ENCODE measurements at regions not wholly inside any gene's neighbourhood (a gene's known extent, or its start where the extent isn't known, plus 50 kb on each side); places are given as distances from the start of the nearest gene placed in this dataset.
"Not testable (repeated sequence)": the region's sequence is repeated elsewhere in the genome, so short reads cannot be mapped to it uniquely, and the experiment has no call there.

GRCh38 chr2:146429366-146429765 lies 1415.5 kb upstream of the ACVR2A start:
- DNase-seq, result no peak

GRCh38 chr2:146417942-146418341 lies 1426.9 kb upstream of the ACVR2A start:
- no peak for DNase-seq

GRCh38 chr2:146415291-146415690 lies 1429.5 kb upstream of the ACVR2A start:
- DNase-seq, result no peak

DNA sequence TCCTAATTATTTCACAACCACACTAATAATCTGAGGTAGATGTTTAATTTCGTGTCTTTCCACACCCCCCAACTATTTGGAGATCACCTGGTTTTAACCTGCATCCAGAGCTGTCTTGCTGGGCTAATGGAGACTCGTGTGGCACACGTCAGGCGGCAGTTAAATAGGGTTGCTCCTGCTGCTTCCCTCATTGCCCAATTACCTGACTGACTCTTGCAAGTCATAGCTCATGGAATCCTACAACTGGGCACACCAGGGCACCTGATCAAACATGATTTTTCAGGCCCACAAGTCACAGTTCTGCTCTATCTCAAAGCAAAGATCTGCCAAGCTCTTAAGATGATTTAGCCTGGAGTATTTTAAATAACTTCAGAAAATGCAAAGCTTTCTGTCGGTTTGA lies 1430.4 kb upstream of the ACVR2A start:
- DNase-seq, result no peak

DNA sequence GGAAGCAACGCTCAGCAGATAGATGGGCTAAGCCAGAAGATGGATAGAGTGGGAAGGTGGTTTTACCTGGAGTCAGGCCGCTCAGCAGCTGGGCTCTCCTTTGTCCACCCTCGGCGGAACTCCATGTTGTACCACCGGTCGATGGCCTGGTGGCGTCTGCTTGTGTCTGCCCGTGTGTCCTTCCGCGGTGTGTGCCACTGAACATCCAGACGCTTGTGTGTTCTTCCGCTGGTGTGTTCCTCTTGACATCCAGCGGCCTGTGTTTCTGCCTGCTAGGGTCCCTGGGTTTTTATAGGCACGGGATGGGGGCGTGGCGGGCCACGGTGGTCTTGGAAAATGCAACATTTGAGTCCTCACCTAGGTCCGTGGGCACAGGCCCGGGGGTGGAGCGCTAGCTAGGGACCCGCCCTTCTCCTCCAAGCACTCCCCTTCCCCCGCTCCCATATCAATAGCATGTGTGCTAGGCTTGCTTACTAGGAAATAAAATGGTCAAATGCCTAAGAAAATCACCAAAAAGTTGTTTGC lies 1431.7 kb upstream of the ACVR2A start:
- no peak for DNase-seq

DNA sequence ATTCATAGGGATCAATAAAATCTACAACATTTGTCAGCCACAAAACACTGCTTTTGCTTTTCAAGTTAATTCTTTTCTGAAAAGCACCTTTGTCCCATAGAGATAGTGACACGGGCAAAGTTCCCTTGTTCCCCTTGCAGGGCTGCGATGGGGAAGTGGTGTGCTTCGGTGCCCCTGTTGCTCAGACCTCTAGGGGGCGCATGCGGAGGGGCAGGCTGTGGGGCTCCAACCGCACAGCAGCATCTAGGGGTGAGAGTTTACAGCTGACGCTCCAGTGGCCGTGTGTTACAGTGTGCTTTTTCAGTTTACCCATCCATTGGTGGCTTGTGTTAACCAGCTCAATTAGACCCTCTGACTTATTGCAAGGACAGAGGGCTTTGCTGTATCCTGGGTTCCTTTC lies 1432.2 kb upstream of the ACVR2A start:
- no peak for DNase-seq

DNA sequence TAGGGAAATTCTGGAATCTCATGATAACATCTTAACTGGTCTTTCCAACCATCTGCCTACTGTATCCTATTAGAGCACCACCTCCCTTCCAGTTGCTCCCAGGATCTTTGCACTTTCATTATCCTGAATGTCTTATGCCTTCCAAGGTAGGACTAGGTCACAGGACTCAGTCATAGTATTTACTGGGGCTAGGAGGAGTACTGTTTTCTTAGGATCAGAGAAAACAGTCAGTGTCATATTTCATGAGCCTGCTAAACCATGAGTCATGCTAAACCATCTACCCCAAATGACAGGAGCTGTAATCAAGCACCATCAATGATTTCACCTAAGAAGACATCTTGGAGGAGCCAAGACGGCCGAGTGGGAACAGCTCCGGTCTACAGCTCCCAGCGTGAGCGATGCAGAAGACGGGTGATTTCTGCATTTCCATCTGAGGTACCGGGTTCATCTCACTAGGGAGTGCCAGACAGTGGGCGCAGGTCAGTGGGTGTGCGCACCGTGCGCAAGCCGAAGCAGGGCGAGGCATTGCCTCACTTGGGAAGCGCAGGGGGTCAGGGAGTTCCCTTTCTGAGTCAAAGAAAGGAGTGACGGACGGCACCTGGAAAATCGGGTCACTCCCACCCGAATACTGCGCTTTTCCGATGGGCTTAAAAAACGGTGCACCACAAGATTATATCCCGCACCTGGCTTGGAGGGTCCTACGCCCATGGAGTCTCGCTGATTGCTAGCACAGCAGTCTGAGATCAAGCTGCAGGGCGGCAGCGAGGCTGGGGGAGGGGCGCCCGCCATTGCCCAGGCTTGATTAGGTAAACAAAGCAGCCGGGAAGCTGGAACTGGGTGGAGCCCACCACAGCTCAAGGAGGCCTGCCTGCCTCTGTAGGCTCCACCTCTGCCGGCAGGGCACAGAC lies 1439.2 kb upstream of the ACVR2A start:
- DNase-seq, result not testable (repeated sequence)

- DNase-seq, result not testable (repeated sequence)
These were observed 1441.2 kb upstream of the ACVR2A start for GRCh38 chr2:146403546-146404160.

DNA sequence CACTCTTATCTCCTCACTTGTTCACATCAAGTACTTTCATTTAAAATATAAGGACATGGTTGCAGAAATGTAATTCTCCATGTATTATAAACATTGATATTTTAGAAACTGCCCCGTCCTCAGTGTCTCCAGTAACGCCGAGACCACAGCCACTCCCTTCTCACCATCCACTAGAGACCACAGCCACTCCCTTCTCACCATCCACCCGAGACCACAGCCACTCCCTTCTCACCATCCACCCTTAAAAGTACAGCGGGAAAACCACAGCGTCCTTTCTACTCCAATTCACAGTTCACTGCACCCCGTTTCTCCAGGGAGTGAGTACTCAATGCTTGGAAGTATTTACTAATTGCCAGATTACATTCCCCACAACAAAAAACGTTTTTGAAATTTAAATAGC lies 1452.2 kb upstream of the ACVR2A start:
- no peak for DNase-seq

DNA sequence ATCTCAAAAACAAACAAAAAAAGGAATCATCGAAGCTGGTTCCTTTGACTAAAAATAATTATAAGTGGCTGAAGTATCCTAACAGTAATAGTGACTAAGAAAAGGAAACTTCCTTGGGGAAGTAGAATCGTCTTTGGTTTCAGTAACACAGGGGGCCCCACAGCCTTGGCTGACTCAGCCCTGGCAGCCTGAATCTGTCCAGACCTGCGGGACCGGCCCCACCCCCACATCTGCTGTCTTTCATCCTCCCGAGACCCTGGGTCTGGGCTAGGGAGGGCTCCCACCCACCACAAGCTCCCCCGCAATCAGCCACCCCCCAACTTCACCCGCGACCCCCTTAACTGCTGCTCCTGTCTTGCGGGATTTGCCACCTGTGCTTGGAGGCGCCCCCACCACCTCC lies 1452.6 kb upstream of the ACVR2A start:
- no peak for DNase-seq

DNA sequence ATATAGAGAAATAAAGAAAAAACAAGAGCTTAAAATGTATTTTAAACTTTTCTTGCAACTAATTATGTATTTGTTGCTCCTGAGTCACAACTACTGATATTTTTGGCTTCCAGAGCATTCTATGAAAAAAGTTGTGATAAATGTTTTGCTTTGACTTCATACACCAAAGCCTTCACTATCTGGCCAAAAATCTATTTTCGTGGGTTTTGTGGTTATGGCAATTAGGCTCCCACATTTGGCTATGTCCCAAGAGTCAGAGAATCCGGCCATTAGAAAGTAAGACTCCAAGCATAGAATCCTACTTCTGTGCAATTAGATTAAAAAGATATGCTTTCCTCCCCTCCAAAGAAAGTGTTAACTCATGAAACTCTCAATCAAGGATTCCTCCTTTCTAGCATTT lies 1456.1 kb upstream of the ACVR2A start:
- DNase-seq, result no peak

GRCh38 chr2:146386096-146386495 lies 1458.7 kb upstream of the ACVR2A start:
- no peak for DNase-seq

GRCh38 chr2:146385031-146385430 lies 1459.8 kb upstream of the ACVR2A start:
- DNase-seq, result no peak

DNA sequence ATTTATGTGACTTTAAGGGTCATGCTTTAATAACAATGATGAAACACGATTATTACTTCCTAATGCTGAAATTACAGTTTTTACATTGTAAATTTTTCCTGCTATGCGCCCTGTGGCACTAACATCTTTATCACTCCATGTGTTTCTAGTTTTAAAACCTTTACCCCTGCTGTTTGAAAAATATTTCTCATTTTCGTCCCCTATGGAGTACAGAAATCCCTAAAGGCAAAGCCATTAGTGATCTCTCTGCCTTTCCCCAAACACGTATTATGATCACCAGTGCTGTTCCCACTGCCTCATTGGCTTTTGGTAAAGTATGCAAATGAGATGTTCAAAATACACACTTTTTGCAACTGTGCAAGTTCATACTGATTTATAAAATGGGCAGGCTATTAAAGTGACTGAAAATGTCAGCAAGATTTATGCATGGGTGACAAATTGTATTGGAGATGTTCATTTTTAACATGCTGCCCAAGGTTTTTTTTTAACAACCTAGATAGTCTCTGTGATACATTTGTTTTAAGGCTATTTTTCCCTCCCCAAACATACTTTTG lies 1468.2 kb upstream of the ACVR2A start:
- DNase-seq, result no peak

DNA sequence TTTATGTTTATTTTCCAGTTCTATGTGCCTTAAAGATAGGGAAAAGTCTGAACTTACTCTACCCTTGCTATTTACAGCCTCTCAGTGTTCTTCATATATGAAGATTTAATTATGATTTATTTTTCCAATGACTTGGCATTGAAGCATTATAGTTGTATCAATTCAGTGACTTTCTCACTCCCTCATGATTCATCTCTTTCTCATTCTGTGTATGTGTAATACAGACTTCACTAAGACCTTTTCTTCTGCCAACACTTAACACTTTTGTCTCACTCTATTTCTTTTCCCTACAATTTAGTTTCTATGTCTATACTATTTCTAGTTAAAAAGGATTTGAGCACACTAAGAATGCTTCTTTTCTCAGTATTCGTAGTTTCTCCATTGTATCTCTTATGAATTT lies 1470.3 kb upstream of the ACVR2A start:
- no peak for DNase-seq

- DNase-seq, result not testable (repeated sequence)
These were observed 1473.5 kb upstream of the ACVR2A start for GRCh38 chr2:146371364-146371763.

GRCh38 chr2:146370826-146371225 lies 1474.0 kb upstream of the ACVR2A start:
- DNase-seq, result no peak

GRCh38 chr2:146366276-146366675 lies 1478.6 kb upstream of the ACVR2A start:
- DNase-seq, result no peak

DNA sequence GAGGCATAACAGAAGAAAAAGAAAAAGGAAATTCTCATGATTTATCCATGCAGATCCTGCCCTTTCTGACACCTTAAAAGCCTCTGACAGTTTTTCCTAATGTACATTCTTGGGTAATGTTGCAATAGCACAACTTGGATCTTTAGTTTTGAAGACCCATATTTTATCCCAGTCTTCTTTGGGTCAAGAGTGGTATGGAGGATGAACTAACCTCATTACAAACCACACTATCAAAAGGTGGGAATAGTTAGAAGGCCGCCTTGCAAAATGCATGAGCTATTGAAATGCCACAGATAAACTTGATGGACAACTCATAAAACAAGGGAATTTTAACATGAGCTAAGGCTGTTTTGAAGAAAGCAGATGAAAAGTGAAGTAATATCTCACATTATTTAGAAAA lies 1479.8 kb upstream of the ACVR2A start:
- DNase-seq, result no peak

- no peak for DNase-seq
These were observed 1481.1 kb upstream of the ACVR2A start for GRCh38 chr2:146363731-146364130.

GRCh38 chr2:146351689-146352088 lies 1493.1 kb upstream of the ACVR2A start:
- no peak for DNase-seq

DNA sequence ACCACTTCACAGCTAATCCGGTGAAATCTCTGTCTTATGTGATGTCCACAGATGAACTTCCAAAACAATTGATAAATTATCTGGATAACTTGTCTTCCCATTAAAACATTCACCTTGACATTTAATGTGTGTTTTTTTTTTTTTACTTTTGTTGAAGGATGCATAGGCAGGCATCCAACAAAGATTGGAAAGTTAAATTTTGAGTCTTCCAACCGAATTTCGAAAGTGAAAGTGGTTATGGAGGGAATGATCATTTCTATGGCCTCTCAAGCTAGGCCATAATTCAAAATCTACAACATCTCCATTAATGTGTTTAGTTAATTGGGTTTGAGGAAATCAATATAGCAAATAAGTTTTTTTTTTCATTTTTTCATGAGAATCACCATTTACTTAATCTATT lies 1495.5 kb upstream of the ACVR2A start:
- DNase-seq, result no peak

GRCh38 chr2:146324951-146325350 lies 1519.9 kb upstream of the ACVR2A start:
- DNase-seq, result no peak

GRCh38 chr2:146323564-146323963 lies 1521.3 kb upstream of the ACVR2A start:
- peak; percentile 19 for DNase-seq
